ENCODE measurements at regions not wholly inside any gene's neighbourhood (a gene's known extent, or its start where the extent isn't known, plus 50 kb on each side); places are given as distances from the start of the nearest gene placed in this dataset.

- TF ChIP-seq, protein P1, sequence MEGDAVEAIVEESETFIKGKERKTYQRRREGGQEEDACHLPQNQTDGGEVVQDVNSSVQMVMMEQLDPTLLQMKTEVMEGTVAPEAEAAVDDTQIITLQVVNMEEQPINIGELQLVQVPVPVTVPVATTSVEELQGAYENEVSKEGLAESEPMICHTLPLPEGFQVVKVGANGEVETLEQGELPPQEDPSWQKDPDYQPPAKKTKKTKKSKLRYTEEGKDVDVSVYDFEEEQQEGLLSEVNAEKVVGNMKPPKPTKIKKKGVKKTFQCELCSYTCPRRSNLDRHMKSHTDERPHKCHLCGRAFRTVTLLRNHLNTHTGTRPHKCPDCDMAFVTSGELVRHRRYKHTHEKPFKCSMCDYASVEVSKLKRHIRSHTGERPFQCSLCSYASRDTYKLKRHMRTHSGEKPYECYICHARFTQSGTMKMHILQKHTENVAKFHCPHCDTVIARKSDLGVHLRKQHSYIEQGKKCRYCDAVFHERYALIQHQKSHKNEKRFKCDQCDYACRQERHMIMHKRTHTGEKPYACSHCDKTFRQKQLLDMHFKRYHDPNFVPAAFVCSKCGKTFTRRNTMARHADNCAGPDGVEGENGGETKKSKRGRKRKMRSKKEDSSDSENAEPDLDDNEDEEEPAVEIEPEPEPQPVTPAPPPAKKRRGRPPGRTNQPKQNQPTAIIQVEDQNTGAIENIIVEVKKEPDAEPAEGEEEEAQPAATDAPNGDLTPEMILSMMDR (IDR thresholded peaks at IDR 0.05; ENCODE audit: poor library complexity, severe bottlenecking): no peak
- TF ChIP-seq EP300 (conservative IDR thresholded peaks at IDR 0.05; ENCODE audit: poor library complexity, severe bottlenecking) (no peak), TAF1 (IDR thresholded peaks at IDR 0.05; ENCODE audit: low read depth) (no peak), REST (IDR thresholded peaks at IDR 0.05; ENCODE audit: borderline replicate concordance) (no peak), POLR2AphosphoS5 (IDR thresholded peaks at IDR 0.05) (no peak), SMC3 (conservative IDR thresholded peaks at IDR 0.05; ENCODE audit: poor library complexity) (no peak), EZH2 (IDR thresholded peaks at IDR 0.05; ENCODE audit: borderline replicate concordance, insufficient read depth, low read length, poor library complexity, severe bottlenecking) (no peak), RAD21 (conservative IDR thresholded peaks at IDR 0.05) (no peak), MXI1 (conservative IDR thresholded peaks at IDR 0.05; ENCODE audit: poor library complexity, severe bottlenecking) (no peak)
Measured at GRCh38 chr1:229130028-229130668, 140.8 kb upstream of the RAB4A start.
